OCI-LY7 (cell line): ENCODE measurements at regions not wholly inside any gene's neighbourhood (a gene's known extent, or its start where the extent isn't known, plus 50 kb on each side); places are given as distances from the start of the nearest gene placed in this dataset.

Experiments used
- BruUV-seq: library from RNA; stranded (reverse); fragments of 400-500 nt; replicated peaks from 2 replicates; lab custom pipeline; 2021; lab: Mats Ljungman, UMichigan
- CTCF ChIA-PET: fragments of 300-600 bp; sonication (Branson Sonifier 250); formaldehyde crosslinking; loops from one replicate; lab custom pipeline; 2022; ENCODE audit warnings: antibody characterized with exemption; ENCODE audit not compliant: unreplicated experiment; lab: Charles Lee
- POLR2A ChIA-PET: fragments of 300-600 bp; sonication (Branson Sonifier 250); formaldehyde crosslinking; loops from one replicate; lab custom pipeline; 2022; ENCODE audit warnings: antibody characterized with exemption; lab: Charles Lee
- DNase-seq: peaks from one replicate; pipeline ENCODE4 v3.0.0-alpha.2; 2015; ENCODE audit warnings: low spot score
- H2AFZ ChIP-seq: fragments of 200-600 bp; sonication (generic), shearing (Covaris generic); 2 replicates; pipeline ENCODE4 v1.6.1; 2014; ENCODE audit warnings: mild to moderate bottlenecking, antibody characterized with exemption, low read length, moderate library complexity
- H3K27ac ChIP-seq: fragments of 200-600 bp; sonication (generic); 2 replicates; pipeline ENCODE4 v1.5.1; 2014; ENCODE audit warnings: mixed run types, low read depth, mild to moderate bottlenecking, moderate library complexity, low read length, inconsistent platforms; ENCODE audit not compliant: poor library complexity, severe bottlenecking
- H3K36me3 ChIP-seq: fragments of 200-600 bp; sonication (generic); 2 replicates; pipeline ENCODE4 v1.6.1; 2014; ENCODE audit warnings: mild to moderate bottlenecking, antibody characterized with exemption, low read length, moderate library complexity, mixed read lengths; ENCODE audit not compliant: insufficient read depth
- H3K4me1 ChIP-seq: fragments of 200-600 bp; sonication (generic); 2 replicates; pipeline ENCODE4 v1.5.1; 2014; ENCODE audit warnings: mild to moderate bottlenecking, low read length; ENCODE audit not compliant: insufficient read depth, poor library complexity, severe bottlenecking
- H3K4me2 ChIP-seq: fragments of 200-600 bp; sonication (generic); 2 replicates; pipeline ENCODE4 v1.6.1; 2014; ENCODE audit warnings: mild to moderate bottlenecking, low read length
- H3K4me3 ChIP-seq: fragments of 200-600 bp; sonication (generic); 2 replicates; pipeline ENCODE4 v1.5.1; 2014; ENCODE audit warnings: mild to moderate bottlenecking, low read depth, low read length; ENCODE audit not compliant: poor library complexity, severe bottlenecking
- H3K79me2 ChIP-seq: fragments of 200-600 bp; sonication (generic); 2 replicates; pipeline ENCODE4 v1.6.1; 2016; ENCODE audit warnings: low read depth, mild to moderate bottlenecking, low read length, moderate library complexity, mixed read lengths; ENCODE audit not compliant: insufficient read depth
- H3K9me2 ChIP-seq: fragments of 200-600 bp; sonication (generic); 2 replicates; pipeline ENCODE4 v1.6.1; 2016; ENCODE audit warnings: mild to moderate bottlenecking, low read length, mixed read lengths; ENCODE audit not compliant: insufficient read depth
- H3K9me3 ChIP-seq: fragments of 200-600 bp; sonication (generic); 2 replicates; pipeline ENCODE4 v1.6.1; 2014; ENCODE audit warnings: mild to moderate bottlenecking, mixed run types, low read length, mixed read lengths
- H4K20me1 ChIP-seq: fragments of 200-600 bp; sonication (generic); 2 replicates; pipeline ENCODE4 v1.6.1; 2014; ENCODE audit warnings: mild to moderate bottlenecking, antibody characterized with exemption, low read length, moderate library complexity, mixed read lengths; ENCODE audit not compliant: insufficient read depth
- CTCF ChIP-seq: fragments of 200-600 bp; sonication (generic); conservative IDR thresholded peaks from 2 replicates; pipeline ENCODE4 v1.5.1; 2014; ENCODE audit warnings: mild to moderate bottlenecking, antibody characterized with exemption, low read length, moderate library complexity, mixed read lengths
- EZH2phosphoT487 ChIP-seq: fragments of 200-600 bp; sonication (generic); IDR thresholded peaks from 2 replicates; pipeline ENCODE4 v1.6.1; 2018; ENCODE audit warnings: low read depth, borderline replicate concordance, mild to moderate bottlenecking, mixed run types, antibody characterized with exemption, low read length, moderate library complexity, mixed read lengths
- intact Hi-C: fragments of 100-400 bp; cut with micrococcal nuclease; formaldehyde crosslinking; loops from one replicate; pipeline ENCODE4 v1.10.0; 2022; ENCODE audit not compliant: unreplicated experiment

GRCh38 chr1:90833466-90834110 is 116.5 kb upstream of the BARHL2 start:
- Histone ChIP-seq H3K9me3 (no peaks in the 10 kb centered on the region), H3K27ac (no peak overlapping the region), H2AFZ (no peak overlapping the region), H3K4me3 (no peak overlapping the region), H3K4me1 (no peaks in the 10 kb centered on the region), H3K9me2 (no peaks in the 10 kb centered on the region), H4K20me1 (no peaks in the 10 kb centered on the region), H3K4me2 (no peak overlapping the region), H3K79me2 (no peaks in the 10 kb centered on the region), H3K36me3 (no peaks in the 10 kb centered on the region)
- DNase-seq: no peak
- no TSS peak for BruUV-seq
- intact Hi-C loops: no loop called here
- TF ChIP-seq CTCF (no peak), EZH2phosphoT487 (no peak)
- POLR2A ChIA-PET: no interaction called here
- CTCF ChIA-PET: no interaction called here

GRCh38 chr1:90831910-90832309 is 114.8 kb upstream of the BARHL2 start:
- Histone ChIP-seq H2AFZ (no peak overlapping the region), H4K20me1 (no peaks in the 10 kb centered on the region), H3K4me3 (no peak overlapping the region), H3K4me1 (no peaks in the 10 kb centered on the region), H3K9me3 (no peaks in the 10 kb centered on the region), H3K9me2 (no peaks in the 10 kb centered on the region), H3K36me3 (no peaks in the 10 kb centered on the region), H3K27ac (no peak overlapping the region), H3K4me2 (no peak overlapping the region), H3K79me2 (no peaks in the 10 kb centered on the region)
- BruUV-seq: no TSS peak
- ChIA-PET CTCF (no interaction called here), POLR2A (no interaction called here)
- no peak for TF ChIP-seq EZH2phosphoT487
- TF ChIP-seq CTCF: no peak
- DNase-seq: no peak
- intact Hi-C loops: no loop called here

DNA sequence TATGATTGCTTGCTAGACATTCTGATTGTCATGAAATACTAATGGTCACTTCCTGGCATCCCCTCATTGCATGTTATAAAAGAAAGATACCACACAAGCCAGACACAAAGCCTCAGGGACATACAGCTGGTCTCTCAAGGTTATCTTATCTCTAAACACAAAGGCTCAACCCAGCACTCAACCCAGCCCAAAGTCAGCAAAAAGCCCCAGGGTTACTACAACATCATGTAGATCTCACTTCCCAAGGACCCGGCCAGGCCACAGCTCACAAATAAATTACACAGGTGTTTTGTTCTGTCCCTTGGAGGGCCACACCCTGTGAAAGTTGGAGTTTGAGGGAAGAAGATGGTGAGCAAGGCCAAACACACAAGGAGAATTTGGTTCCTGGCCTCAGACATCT is 109.7 kb upstream of the BARHL2 start:
- Histone ChIP-seq H2AFZ (no peak overlapping the region), H3K9me2 (no peaks in the 10 kb centered on the region), H4K20me1 (no peaks in the 10 kb centered on the region), H3K27ac (no peak overlapping the region), H3K4me1 (no peaks in the 10 kb centered on the region), H3K9me3 (no peaks in the 10 kb centered on the region), H3K4me3 (no peak overlapping the region), H3K36me3 (no peaks in the 10 kb centered on the region), H3K4me2 (no peak overlapping the region), H3K79me2 (no peaks in the 10 kb centered on the region)
- TF ChIP-seq CTCF (no peak), EZH2phosphoT487 (no peak)
- ChIA-PET POLR2A (no interaction called here), CTCF (no interaction called here)
- intact Hi-C loops: no loop called here
- BruUV-seq: no TSS peak
- no peak for DNase-seq
